Subcutaneous abdominal adipose tissue (tissue), 5 donors: ENCODE measurements at regions not wholly inside any gene's neighbourhood (a gene's known extent, or its start where the extent isn't known, plus 50 kb on each side); places are given as distances from the start of the nearest gene placed in this dataset.

Source experiments
- H3K27ac ChIP-seq: one replicate; pipeline ENCODE4 v1.7.0; 2013; ENCODE audit warnings: low read depth, mild to moderate bottlenecking, inconsistent platforms, low read length, moderate library complexity
- H3K27me3 ChIP-seq, 5 donors: one replicate each; pipeline ENCODE4 v1.7.0; 2013; ENCODE audit warnings: low read length in 5 of 5, inconsistent platforms in 1 of 5; ENCODE audit not compliant: control insufficient read depth in 5 of 5, insufficient read depth in 4 of 5
- H3K36me3 ChIP-seq, 5 donors: one replicate each; pipeline ENCODE4 v1.7.0; 2013; ENCODE audit warnings: low read length in 5 of 5; ENCODE audit not compliant: control insufficient read depth in 5 of 5, insufficient read depth in 5 of 5
- H3K4me1 ChIP-seq, 5 donors: one replicate each; pipeline ENCODE4 v1.7.0; 2013; ENCODE audit warnings: low read length in 5 of 5, mild to moderate bottlenecking in 3 of 5, moderate library complexity in 1 of 5; ENCODE audit not compliant: control insufficient read depth in 5 of 5, insufficient read depth in 5 of 5
- H3K4me3 ChIP-seq, 5 donors: one replicate each; pipeline ENCODE4 v1.7.0; 2013; ENCODE audit warnings: low read length in 5 of 5, low read depth in 1 of 5
- H3K9ac ChIP-seq, 5 donors: one replicate each; pipeline ENCODE4 v1.7.0; 2013; ENCODE audit warnings: low read length in 5 of 5, mild to moderate bottlenecking in 4 of 5, moderate library complexity in 3 of 5
- H3K9me3 ChIP-seq, 5 donors: one replicate each; pipeline ENCODE4 v1.7.0; 2013; ENCODE audit warnings: low read length in 5 of 5; ENCODE audit not compliant: control insufficient read depth in 5 of 5
- donor health status: healthy.
- donor health status: healthy.
- donor health status: healthy.
- donor health status: healthy.
- donor health status: healthy.

- peaks cover 2 to 22% (median 18%) of the 10 kb centered on the region in 5 donors for H3K9me3 ChIP-seq
- peaks cover 0 to 6% (median 0%) of the 10 kb centered on the region in 5 donors for H3K27me3 ChIP-seq
- no peaks in the 10 kb centered on the region for H3K4me1 ChIP-seq
- no peak overlapping the region for H3K4me3 ChIP-seq
- H3K27ac ChIP-seq = no peak overlapping the region
- H3K36me3 ChIP-seq = no peaks in the 10 kb centered on the region
- no peak overlapping the region for H3K9ac ChIP-seq
Measured at GRCh38 chrX:99384594-99385374, 1025.3 kb downstream of the PCDH19 start.

GRCh38 chrX:99383786-99384185 is 1026.3 kb downstream of the PCDH19 start:
- Histone ChIP-seq H3K27me3 (peaks cover 0 to 6% (median 0%) of the 10 kb centered on the region in 5 donors), H3K9me3 (peaks cover 0 to 18% (median 12%) of the 10 kb centered on the region in 5 donors), H3K27ac (no peak overlapping the region), H3K9ac (no peak overlapping the region), H3K4me1 (no peaks in the 10 kb centered on the region), H3K4me3 (no peak overlapping the region), H3K36me3 (no peaks in the 10 kb centered on the region)

GRCh38 chrX:99371976-99372595 is 1038.0 kb downstream of the PCDH19 start:
- H3K27me3 ChIP-seq = no peaks in the 10 kb centered on the region
- no peaks in the 10 kb centered on the region for H3K4me1 ChIP-seq
- no peak overlapping the region for H3K9ac ChIP-seq
- no peak overlapping the region for H3K4me3 ChIP-seq
- H3K9me3 ChIP-seq = no peaks in the 10 kb centered on the region
- no peak overlapping the region for H3K27ac ChIP-seq
- H3K36me3 ChIP-seq = no peaks in the 10 kb centered on the region

- H3K4me1 ChIP-seq = no peaks in the 10 kb centered on the region
- H3K36me3 ChIP-seq = no peaks in the 10 kb centered on the region
- H3K9me3 ChIP-seq = peaks cover 3 to 4% (median 4%) of the 10 kb centered on the region in 5 donors
- no peak overlapping the region for H3K27ac ChIP-seq
- no peak overlapping the region for H3K4me3 ChIP-seq
- H3K27me3 ChIP-seq = peaks cover 6 to 13% (median 11%) of the 10 kb centered on the region in 5 donors
- no peak overlapping the region for H3K9ac ChIP-seq
Measured at GRCh38 chrX:99353412-99353811, 1056.7 kb downstream of the PCDH19 start.

- H3K9ac ChIP-seq = no peak overlapping the region
- peaks cover 0 to 16% (median 9%) of the 10 kb centered on the region in 5 donors for H3K9me3 ChIP-seq
- peak overlapping the region in 1 of 5 donors; percentile 19 for H3K4me3 ChIP-seq
- H3K36me3 ChIP-seq = no peaks in the 10 kb centered on the region
- no peaks in the 10 kb centered on the region for H3K4me1 ChIP-seq
- H3K27ac ChIP-seq = no peak overlapping the region
- peaks cover 0 to 9% (median 6%) of the 10 kb centered on the region in 5 donors for H3K27me3 ChIP-seq
Measured at GRCh38 chrX:99348256-99348655, 1061.8 kb downstream of the PCDH19 start.

- Histone ChIP-seq H3K27ac (no peak overlapping the region), H3K27me3 (peaks cover 0 to 8% (median 0%) of the 10 kb centered on the region in 5 donors), H3K4me1 (no peaks in the 10 kb centered on the region), H3K36me3 (no peaks in the 10 kb centered on the region), H3K4me3 (no peak overlapping the region), H3K9ac (no peak overlapping the region), H3K9me3 (no peaks in the 10 kb centered on the region)
Measured at GRCh38 chrX:99308302-99308701, 1101.8 kb downstream of the PCDH19 start.

- H3K27ac ChIP-seq = no peak overlapping the region
- H3K9ac ChIP-seq = no peak overlapping the region
- H3K4me3 ChIP-seq = no peak overlapping the region
- peaks cover 0 to 5% (median 0%) of the 10 kb centered on the region in 5 donors for H3K27me3 ChIP-seq
- no peaks in the 10 kb centered on the region for H3K9me3 ChIP-seq
- no peaks in the 10 kb centered on the region for H3K4me1 ChIP-seq
- no peaks in the 10 kb centered on the region for H3K36me3 ChIP-seq
Measured at GRCh38 chrX:99305573-99305972, 1104.5 kb downstream of the PCDH19 start.

GRCh38 chrX:99301990-99302389 is 1108.1 kb downstream of the PCDH19 start:
- Histone ChIP-seq H3K27me3 (peaks cover 0 to 4% (median 2%) of the 10 kb centered on the region in 5 donors), H3K36me3 (no peaks in the 10 kb centered on the region), H3K27ac (no peak overlapping the region), H3K9ac (no peak overlapping the region), H3K4me1 (no peaks in the 10 kb centered on the region), H3K4me3 (no peak overlapping the region), H3K9me3 (no peaks in the 10 kb centered on the region)

- Histone ChIP-seq H3K4me3 (no peak overlapping the region), H3K36me3 (no peaks in the 10 kb centered on the region), H3K27me3 (peaks cover 0 to 18% (median 9%) of the 10 kb centered on the region in 5 donors)
Measured at GRCh38 chrX:99271641-99272040, 1138.4 kb downstream of the PCDH19 start.

GRCh38 chrX:99266255-99266654 is 1143.8 kb downstream of the PCDH19 start:
- no peaks in the 10 kb centered on the region for H3K4me1 ChIP-seq
- H3K4me3 ChIP-seq = no peak overlapping the region
- H3K9ac ChIP-seq = no peak overlapping the region

More at GRCh38 chrX:99271641-99272040, 1138.4 kb downstream of the PCDH19 start:
- H3K4me1 ChIP-seq = no peaks in the 10 kb centered on the region
- H3K27ac ChIP-seq = no peak overlapping the region
- H3K9me3 ChIP-seq = peaks cover 0 to 9% (median 3%) of the 10 kb centered on the region in 5 donors
- no peak overlapping the region for H3K9ac ChIP-seq

More at GRCh38 chrX:99266255-99266654, 1143.8 kb downstream of the PCDH19 start:
- H3K27me3 ChIP-seq = no peaks in the 10 kb centered on the region
- no peaks in the 10 kb centered on the region for H3K36me3 ChIP-seq
- peaks cover 0 to 12% (median 3%) of the 10 kb centered on the region in 5 donors for H3K9me3 ChIP-seq
- H3K27ac ChIP-seq = no peak overlapping the region
